Activated CD4-positive, alpha-beta T cell treated with anti-CD3 and anti-CD28 coated beads, Interleukin-2, amount 50 U/mL, for 4 hours (primary cell): ENCODE measurements at regions not wholly inside any gene's neighbourhood (a gene's known extent, or its start where the extent isn't known, plus 50 kb on each side); places are given as distances from the start of the nearest gene placed in this dataset.
"Not testable (repeated sequence)": the region's sequence is repeated elsewhere in the genome, so short reads cannot be mapped to it uniquely, and the experiment has no call there.

Experiments used
- DNase-seq, 2 experiments: peaks; one replicate each; pipeline ENCODE4 v3.0.0-alpha.2; 2020

DNA sequence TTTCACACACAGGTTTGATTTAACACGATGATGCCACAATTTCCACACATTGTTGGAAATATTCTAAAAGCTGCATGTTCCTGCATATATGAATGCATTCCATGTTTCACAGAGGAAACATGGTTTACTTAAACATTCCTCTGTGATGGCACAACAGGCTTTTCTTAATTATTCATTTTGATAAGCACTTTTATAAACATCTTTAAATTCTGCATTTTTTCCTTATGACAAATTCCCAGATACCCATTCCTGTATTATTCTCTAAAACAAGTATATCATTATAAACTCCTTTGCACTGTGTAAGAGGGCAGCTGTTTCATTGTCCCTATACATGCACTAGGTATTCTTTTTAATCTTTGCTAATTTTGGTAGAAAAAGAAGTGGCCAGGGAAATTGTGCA, 532.3 kb downstream of the SOX6 start:
- no peak for DNase-seq

DNA sequence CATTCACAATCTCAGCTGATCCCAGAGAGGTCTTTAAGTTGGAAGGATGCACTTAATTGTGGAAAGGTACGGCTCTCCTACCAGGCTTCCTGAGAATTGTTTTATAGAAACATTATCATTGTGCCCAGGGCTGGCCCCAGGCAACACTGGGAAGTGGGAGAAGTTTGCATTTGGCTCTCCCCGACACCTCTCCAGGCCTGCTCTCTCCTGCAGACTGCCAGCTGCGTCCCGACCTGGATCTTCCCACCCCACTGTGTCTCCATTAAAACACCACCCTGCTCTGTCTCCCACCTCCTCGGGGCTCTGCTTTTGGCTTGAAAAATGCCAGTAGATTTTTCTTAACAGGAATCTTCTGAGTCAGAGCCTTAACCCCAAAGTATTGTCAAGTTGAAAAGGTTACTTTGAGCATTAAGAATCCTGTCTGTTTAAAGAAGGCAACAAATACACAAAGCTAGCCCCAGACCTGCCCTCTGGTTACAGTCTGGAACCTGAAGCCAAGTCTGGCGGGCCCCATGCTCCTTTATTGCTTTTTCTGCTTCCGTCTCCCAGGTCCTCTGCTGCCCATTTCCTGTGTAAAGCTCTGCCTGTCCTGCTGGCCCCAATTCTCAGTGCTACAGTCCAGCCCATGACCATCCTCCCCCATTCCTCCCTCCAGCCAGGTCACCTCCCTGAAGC, 530.2 kb downstream of the SOX6 start:
- no peak for DNase-seq

DNA sequence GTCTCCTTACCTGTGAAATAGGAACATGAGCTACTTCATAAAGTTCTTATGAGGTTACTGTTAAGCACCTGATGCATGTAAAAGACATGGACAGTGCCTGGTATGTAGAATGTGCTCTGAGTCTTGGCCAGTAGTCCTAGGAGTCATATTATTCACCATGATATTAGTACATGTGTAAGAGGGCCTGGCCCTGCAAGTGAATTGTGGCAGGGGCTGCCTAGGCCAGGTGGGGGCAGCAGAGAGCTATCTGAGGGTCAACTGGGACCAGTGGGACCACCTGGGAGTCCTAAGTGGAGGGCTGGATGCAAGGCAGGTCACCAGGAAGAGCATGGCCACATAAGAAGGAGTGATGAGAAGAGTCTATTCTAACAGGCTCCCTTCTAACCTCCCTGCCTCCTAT, 529.5 kb downstream of the SOX6 start:
- DNase-seq: no peak

DNA sequence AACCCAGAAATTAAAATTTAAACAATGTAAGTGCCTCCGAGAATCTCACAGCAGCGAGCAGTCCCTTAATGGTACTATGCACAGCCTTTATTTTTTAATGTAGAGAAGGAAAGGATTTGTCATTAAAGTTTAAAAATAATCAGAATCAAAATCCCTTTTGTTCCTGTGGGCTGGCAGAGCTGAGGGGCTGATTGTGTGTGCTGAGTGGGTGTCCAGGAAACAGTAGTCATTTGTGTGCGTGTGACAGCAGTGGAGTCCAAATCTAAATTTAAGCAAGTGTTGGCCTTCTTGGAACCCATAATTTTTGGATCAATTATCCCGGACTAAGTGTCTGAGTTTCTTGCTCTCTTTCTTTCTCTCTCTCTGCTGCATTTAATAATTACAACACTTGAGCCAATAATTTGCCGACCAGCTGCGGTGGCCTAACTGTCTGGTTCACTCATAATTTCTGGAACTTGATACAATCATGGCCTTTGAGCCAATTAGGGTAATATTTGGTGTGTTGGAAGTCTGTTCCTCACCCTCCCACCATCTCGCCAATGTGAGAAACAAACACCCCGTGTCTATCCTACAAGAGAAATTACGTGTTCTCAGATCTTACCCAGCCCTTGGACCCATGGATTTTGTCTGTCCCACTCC, 528.0 kb downstream of the SOX6 start:
- no peak for DNase-seq

DNA sequence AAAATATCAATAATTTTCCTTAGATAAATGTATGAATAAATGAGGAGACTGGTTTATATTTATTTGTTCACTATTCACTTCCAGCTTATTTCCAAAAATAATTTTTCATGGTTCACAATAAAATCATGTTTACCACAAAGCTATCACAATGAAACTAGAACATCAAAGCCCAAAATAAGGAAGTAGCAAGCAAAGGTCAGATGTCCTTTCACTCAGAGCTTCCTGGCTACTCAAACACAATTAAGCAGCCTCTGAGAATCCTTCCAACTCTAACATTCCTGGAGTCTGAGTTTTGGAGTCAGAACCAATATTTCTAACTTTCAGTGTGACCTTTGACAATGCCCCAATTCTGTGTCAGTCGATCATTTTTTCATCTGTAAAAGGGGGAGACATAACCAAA, 527.0 kb downstream of the SOX6 start:
- DNase-seq: no peak

DNA sequence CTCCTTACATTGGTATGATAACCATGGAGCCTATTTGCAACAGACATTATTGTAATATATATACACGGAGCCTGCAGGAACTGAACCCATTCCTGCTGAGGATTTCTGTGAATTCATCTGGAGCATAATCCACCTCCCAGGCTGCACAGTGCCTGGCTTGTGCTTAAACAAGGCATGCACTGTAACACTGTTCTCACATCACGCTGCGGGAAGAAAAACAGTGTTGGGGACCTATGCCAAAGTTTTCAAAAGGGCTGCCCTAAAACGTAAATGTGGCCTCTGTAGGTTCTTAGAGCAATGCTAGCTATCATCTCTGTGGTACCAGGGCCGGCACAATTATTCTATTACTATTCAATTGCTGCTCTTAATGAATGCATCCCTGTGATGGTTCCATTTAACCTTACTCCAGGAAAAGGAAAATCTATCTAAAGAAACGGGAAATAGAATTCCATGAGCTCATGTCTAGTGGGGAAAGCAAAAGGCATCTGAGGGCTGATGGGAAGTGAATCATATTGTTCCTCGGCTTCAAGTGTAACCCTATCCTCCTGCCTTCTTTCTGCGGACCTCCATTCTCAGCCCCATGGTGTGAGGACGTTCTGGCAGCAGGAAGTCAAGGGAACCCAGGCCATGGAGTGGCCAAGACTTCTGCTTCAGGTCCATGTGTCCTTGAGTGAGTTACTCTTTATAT, 525.5 kb downstream of the SOX6 start:
- DNase-seq: no peak

DNA sequence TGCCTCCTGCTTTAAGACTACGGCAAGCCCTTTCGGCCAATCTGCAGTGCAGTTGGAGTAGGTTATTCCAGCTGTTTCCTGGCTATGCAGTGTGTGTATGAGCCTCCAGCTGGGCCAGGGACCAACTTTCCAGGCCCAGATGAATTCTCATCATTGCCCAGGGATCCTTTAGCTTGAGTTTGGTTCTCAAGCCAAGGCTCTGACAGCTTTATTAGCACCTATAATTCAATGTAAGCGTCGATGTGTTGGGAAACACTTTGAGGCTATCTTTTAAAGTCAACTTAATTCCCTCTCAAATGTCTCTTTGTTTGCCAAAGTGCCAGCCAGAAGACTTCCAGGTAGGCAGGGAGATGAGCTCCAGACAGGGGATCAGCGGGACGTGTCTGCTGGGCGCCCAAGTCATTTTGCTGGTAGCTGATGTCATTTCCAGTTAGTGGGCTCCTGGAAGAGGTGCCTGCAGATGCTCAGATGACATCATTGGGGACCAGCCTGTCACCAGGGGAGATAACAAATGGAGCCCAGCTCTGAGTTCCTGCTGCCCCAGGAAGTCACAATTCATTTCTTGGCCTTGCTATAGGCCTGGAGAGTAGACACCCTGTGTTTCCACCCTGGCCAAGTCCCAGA, 520.4 kb downstream of the SOX6 start:
- no peak for DNase-seq

DNA sequence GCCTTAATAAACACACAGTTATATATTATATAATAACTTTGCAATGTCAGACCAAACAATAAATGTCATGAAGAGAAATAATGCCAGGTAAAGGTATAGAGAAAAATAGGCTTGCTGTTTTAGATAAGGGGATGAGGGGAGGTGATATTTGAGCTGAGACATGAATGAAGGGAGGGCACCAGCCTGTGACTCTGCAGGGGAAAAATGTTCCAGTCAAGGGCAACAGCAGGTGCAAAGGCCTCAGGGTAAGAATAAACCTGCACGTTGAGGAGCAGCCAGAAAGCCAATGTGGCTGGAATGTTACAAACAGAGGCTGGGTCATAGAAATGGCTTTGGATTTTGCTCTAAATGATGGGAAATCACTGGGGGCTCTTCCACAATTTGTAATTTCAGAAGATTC, 519.6 kb downstream of the SOX6 start:
- no peak for DNase-seq

DNA sequence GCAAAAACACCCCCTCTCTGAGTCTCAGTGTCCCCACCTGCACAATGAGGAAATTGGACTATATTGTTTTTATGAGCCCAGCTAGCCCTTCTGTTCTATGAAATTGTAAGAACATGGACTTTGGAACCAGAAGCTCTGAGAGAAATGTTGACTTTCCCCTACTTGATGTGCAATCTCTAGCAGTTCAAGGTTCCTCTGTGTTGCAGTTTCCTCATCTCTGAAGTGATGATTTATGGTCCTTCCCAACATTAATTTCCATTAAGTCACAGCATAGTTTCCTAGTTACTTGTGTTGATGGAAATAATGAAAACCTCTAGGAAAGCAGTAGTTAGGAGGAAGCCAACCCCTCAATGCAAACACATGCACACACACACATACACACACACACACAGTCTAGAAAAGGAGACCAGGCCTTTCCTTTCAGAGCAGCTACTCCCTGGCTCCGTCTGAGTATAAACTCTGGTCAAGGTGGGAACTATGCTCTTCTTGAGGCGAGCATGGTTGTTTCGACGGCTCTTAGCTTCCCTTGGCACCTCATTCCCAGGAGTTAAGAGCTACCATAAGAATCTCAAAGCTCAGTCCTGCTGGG, 518.4 kb downstream of the SOX6 start:
- DNase-seq: no peak

DNA sequence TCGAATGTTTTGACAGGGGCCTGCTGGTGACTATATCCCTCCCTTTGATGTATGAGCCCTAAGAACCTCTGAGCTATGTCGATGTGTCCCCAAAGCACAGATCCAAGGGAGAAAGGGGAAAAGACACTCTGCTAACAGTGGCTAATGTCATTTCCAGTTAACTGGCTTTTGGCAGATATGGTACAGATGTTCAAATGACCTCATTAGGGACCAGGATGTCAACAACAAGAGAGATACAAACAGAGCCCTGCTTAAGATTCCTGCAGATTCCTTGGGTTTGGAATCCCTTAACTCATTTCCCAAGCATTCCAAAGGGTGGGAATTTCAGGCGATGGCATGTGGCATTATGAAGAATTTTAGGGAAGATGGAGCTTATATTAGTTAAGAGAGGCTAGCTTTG, 517.3 kb downstream of the SOX6 start:
- no peak for DNase-seq

DNA sequence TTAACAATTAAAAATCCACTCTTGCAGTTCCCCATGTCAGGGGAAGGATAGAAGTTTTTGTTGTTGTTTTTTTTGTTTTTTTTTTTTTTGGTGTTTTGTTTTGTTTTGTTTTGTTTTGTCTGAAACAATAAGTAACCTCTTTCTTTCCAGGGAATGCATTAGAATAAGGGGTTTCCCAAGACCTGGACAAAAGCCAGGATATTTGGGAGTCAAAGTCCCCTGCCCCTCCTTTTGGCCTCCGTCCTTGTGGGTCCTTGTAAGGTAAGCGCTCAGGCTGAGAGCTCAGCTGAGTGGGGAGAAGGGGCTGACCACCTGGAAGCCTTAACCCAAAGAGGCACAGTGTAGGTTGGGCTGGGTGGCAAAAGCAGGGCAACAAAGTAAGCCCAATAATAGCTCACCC, 515.4 kb downstream of the SOX6 start:
- no peak for DNase-seq

DNA sequence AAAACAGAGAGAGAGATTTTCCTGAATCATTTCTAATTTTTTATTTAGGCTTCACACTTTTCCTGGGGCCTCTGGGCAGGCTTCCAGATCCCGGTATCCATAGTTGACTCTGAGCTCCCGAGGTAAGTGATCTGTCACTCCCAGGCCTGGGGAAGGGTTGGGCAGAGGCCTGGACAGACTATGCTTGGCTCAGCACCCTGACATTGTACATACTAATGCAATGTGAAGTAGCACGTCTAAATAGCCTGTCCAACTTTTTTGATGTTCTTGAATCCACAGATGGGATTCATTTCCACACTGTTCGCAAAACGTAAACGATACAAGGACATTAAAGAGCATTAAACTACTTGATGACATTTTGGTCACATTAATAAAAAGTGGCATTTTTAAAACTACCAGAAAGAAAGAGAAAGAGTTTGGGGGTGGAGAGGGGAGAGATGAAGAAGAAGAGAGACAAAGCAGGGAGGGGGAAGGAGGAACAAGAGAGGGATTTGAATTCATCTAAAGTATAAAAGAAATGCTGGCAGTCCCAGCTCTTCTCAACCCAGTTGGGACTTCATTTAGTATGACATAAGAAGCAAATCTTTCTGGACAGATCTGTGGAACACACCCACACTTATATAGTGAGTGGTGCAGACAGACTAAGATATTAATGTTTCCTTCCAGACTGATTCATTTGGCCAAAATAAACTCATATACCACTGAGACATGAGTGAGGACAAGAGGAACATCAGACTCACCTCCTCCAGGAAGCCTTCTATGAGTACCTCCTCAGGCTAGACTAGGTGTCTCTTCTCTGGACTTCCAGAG, 514.2 kb downstream of the SOX6 start:
- DNase-seq: no peak

DNA sequence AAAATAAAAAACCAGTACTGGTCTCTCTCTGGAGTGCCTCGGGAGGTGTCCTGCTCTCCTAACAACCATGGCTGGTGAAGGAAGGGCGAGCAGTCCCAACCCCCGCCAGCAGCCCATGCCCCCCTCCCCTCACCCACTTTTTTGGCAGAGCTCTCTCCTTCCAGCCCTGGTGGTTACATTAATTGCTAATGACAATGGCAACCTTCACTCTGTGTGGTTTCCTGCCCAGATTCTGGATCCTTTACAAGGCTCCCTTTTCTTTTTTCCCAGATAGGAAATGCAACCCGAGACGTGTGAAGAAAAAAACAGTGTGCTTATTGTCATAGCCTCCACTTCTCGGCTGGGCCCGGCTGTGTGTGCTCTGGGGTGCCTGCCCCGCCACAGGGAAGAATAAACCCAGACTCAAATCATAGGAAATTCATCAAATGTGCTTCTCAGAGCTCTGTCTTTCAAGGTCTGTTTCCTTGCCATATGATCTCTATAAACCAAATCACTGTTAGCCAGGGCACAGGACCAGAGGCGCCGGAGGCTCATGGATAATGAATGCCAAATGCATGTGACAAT, 513.0 kb downstream of the SOX6 start:
- DNase-seq: no peak

DNA sequence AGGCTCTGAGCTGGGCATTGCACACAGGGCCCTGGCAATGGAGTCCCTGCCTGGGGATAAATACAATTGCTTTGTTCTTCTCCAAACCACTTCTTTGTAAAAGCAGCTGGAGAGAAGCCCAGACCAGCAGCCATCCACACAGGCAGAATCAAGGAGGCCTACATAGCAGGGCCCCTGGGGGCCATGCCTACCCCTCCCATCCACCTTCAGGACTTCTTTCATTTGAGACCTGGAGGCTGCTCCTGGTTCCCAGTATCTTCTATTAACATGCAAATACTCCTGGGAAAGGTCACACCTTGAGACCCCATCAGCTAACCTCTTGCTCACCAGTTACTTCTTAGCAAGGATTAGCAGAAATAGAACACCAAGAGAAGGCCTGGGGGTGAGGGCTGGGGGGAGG, 511.1 kb downstream of the SOX6 start:
- DNase-seq: no peak

DNA sequence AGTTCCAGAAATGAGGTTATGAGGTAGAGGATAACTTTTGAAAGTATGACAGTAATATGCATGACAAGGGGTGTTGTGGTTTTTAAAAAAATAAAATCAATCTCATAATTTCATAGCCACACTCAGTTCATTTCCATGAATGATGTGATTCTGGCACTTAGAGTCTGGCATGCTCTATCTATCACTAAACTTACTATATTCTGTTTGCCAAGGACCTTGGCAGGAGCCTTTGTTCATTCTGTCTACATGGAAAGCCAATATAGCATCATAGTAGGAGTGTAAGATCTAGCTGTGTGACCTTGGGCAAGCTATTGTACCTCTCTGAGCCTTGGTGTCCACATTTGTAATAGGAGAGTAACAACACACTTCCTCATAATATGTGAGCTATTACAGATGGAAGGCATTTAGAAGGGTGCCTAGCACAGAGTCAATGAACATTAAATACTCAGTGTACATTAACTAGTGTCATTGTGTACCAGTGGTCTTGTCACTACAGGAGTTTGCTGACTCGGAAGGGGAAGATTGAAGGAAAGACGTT, 507.6 kb downstream of the SOX6 start:
- DNase-seq: no peak

DNA sequence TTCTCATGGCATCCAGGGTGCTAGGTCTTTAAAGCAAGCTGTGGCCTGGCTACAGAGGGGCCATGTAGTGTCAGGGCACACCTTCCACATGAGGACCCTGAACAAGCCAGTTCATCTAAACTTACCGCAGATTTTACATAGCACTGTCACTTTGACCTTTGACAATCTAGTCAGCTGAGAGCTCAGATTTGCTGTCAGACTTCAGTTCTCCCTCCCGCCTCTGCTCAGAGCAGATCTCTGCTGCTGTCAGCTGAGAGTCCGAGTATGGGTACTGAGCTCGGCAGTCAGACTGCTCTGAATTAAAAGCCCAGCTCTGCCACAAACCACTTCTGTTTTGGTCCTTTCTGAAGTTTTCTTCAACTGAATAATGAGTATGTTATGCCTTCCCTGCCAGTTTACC, 507.1 kb downstream of the SOX6 start:
- no peak for DNase-seq

DNA sequence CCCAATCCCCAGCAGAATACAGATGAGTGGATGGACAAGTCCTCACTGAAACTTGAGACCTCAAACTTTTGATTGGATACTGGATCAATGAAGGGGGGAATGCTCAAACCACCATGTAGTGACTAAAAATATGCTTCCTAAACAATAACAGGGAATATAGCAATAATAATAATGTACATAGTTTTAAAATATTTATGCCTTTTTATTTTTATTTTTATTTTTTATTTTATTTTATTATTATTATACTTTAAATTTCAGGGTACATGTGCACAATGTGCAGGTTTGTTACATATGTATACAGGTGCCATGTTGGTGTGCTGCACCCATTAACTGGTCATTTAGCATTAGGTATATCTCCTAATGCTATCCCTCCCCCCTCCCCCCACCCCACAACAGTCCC, 506.0 kb downstream of the SOX6 start:
- not testable (repeated sequence) for DNase-seq

DNA sequence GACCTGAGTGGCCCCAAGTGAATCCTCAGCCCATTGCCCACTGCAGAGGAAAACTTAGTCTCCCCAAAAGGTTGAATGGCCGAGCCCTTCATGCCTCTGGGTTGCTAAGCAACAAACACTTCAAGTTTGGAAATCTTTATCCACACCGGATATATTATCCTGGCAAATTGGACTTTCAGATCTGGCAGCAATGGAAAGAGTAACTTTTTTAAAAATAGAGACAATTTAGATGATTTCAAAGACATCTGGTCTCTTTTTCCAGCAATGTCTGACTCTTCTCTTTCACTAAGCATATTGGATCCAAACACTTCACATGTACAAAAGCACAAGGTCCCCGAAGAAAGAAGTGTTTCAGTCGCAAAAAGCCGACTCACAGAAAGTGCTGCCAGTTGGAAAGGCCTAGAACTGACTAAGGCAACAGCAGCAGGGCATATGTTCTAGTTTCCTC, 505.3 kb downstream of the SOX6 start:
- no peak for DNase-seq

DNA sequence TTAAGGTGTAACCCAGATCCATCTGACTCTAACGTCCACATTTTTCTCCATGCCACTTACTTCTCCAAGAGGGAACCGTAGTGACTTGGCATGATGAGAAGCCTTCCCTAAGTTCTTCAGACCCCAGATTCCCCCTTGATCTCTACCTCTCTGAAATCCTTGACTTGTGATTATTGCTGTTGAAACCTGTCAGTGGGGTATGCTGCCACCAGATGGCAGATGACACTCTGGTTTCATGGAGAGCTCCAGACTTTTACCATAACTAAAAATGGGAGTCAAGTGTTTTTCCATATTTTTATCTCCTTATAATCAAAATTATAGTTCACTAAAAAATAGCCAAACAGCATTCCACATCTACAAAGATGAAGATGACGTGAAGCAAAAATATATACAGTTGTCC, 504.2 kb downstream of the SOX6 start:
- DNase-seq: no peak

DNA sequence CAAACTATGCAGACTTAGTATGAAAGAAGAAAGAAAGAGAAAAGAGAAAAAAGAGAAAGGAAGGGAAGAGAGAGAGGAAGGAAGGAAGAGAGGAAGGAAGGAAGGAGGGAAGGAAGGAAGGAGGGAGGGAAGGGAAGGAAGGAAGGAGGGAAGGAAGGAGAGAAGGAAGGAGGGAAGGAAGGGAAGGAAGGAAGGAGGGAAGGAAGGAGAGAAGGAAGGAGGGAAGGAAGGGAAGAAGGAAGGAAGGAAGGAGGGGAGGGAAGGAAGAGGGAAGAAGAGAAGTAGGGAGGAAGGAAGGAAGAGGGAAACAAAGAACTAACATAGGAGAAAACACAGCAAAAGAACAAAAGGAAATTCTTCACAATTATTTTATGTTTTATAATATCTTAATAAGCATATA, 502.1 kb downstream of the SOX6 start:
- no peak for DNase-seq

DNA sequence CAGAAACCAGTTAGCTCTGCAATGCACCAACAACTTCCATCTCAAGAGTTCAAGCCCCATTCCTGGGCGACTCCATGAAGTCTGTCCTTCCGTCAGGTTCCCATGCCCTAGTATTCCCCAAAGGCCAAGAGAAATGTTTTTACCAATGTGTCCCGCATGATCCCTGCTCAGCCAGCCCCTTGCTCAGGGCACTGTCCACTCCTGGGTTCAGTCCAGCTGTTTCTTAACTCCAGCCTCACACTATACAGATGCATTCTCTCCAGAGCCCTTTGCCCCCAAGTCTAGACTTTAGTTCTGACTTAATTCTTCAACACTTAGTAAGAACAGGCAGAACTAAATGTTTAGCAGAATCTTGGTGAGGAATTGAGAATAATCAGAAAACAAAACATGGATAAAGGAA, 497.5 kb downstream of the SOX6 start:
- DNase-seq: no peak

DNA sequence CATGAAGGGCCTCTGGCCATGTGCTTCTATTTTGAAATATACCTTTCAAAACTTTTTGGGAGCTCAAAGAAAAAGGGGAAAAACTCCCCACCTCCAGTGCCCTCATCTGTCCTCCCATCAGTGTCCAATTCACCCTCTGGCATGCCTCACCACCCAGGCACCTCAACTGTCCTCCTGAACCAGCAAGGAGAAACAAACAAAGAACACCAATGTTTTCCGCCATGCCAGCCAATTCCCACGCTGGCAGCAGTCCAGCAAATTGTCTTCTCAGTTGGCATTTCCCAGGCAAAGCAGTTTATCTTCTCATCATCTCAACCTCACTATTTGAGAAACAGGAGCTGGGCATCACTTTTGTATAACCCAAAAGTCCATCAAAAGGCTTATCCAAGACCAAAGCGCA, 496.9 kb downstream of the SOX6 start:
- no peak for DNase-seq
